G401 (cell line): ENCODE measurements at regions not wholly inside any gene's neighbourhood (a gene's known extent, or its start where the extent isn't known, plus 50 kb on each side); places are given as distances from the start of the nearest gene placed in this dataset.

Source experiments
- DNase-seq: peaks from one replicate; pipeline ENCODE4 v3.0.0-alpha.2; 2015; ENCODE audit warnings: low spot score
- in situ Hi-C: cut with HindIII; loops from 2 replicates; pipeline ENCODE4 v1.10.0; 2016; ENCODE audit warnings: low sequenced_read_pairs, mixed read lengths

DNA sequence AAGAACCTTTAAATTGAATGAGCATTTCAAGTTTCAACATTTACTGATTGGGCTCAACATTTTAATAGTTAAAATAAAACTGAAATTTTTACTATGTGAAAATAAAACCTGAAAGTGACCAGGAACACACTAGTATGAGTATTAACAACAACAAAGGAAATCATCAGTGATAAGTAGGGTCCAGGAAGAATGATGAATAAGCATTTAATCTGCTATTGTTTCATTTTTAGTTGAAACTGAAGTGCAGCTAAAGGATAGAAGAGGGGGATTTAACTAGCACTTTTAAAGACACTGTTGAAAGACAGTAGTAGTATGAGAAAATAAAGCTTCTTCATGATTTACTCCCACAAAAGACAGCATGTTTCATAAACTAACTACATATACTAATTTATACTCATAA, 250.9 kb upstream of the IPO5 start:
- in situ Hi-C loops = no loop called here
- DNase-seq = no peak

DNA sequence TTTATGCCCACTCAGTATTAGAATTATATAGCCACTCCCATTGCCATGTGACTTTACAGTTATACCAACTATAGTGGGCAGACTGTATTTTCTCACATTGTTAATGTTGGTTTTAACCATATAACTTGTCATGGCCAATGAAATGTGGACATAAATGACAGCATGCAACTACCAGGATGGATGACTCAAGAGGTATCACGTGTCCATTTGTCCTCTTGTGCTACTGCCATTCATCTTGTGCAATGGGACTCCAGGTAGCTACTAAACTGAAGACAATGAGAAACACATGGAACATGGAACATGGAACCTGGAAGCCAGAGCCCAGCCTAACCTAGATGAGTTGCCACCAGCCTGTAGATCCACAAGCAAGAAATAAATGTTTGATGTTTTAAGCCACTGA, 242.7 kb upstream of the IPO5 start:
- DNase-seq = no peak
- in situ Hi-C loops = no loop called here

DNA sequence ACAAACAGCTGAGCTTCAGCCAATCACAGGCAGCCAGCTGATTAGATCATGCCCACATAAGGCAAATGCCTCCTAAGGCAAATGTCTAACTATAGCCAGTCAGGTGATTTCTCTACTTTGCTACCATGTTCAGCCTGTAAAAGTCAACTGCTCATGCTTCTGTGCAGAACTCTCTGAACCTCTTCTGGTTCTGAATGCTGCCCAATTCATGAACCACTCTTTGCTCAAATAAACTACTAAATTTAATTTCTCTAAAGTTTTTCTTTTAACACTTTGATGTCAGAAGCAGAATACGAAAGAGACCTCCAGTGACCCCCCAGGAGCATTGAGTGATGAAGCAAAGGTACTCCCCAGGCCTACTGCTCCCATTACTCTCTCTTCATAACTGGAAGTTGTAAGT, 240.7 kb upstream of the IPO5 start:
- in situ Hi-C loops = no loop called here
- DNase-seq = no peak

DNA sequence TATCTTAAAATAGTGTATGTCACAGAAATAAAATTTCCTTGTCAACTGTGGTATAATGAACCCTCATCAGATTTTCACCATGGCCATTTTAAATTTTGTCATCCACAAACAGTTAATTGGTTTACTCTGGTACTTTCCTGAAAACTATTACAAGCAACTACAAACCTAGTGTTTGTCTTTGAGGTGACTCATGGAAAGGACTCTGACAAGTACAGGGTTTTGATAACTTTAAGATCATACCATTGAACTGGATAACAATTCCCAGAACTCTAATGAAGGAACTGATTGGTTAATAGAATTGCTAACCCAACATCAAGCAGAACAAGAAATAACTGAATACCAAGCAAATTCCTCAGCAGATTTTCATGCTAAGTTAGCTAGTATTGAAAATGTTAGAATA, 237.7 kb upstream of the IPO5 start:
- in situ Hi-C loops = no loop called here

DNA sequence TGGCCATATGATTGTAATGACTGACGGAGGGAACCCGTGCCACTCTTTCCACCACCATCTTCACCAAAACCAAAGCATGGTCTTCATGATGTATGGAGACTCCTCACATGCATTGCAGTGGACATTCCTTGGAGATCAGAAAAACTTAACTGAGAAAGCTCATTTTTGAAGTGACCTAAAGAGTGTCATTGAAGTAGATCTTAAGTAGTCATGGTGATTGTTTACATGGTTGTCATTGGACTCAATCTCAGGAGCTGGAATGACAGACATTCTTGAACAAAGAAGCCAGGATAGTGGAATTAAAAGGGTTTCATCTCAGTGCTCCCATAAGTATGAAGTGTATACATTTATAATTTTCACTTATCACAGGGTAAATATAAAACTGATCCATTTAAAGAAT, 236.7 kb upstream of the IPO5 start:
- in situ Hi-C loops = no loop called here

More for the DNA sequence above, 237.7 kb upstream of the IPO5 start:
- DNase-seq = no peak

DNA sequence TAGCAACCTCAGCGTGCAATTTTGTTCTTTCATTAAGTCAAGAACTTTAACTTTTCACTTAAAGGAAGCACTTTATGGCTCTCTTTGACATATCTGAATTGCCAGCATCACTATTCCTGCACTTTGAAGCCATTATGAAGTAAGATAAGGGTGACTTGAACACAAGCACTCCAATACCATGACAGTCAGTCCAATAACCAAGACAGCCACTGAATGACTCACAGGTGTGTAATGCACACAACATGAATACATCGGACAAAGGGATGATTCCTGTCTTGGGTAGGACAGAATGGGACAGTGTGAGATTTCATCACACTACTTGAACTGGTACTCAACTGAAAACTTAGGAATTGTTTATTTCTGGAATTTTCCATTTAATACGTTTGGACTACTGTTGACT, 233.7 kb upstream of the IPO5 start:
- in situ Hi-C loops = no loop called here
- no peak for DNase-seq

More for the DNA sequence above, 236.7 kb upstream of the IPO5 start:
- DNase-seq = no peak

DNA sequence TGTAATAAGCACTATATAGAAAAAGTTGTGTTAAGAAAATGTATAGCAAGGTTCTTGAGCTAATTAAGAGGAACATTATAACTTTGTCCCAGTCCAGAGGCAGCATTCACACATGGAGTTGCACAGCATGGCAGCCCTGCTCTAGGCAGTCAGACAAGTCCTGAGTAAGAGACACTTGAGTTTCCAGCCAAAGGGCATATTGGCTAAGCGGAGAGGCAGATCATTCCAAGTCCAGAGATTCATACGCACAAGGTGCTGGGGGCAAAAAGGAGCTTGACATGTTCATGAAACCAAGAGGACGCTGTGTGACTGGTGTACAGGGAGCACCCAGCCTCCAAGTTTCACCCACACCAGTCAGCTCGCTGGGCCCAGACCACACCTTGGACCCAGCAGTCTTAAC, 232.6 kb upstream of the IPO5 start:
- in situ Hi-C loops = no loop called here

DNA sequence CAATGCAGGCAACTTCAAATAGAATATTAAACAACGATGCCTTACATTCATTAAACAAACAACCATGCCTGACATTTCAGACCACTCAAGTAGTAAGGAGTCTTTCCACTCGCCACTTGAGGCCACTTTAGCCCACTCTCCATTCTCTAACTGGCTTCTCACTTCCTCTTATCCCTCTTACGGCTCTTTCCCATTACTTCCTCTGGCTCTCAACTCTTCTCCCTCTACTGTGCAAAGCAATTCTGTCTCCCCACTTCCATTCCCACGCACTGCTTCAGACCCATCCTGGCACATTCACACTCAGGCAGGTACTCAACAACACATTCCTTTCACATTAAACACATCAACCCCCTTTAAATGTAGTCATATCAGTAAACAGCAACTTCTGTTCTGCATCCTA, 229.8 kb upstream of the IPO5 start:
- DNase-seq = no peak
- in situ Hi-C loops = no loop called here

More for the DNA sequence above, 232.6 kb upstream of the IPO5 start:
- no peak for DNase-seq

DNA sequence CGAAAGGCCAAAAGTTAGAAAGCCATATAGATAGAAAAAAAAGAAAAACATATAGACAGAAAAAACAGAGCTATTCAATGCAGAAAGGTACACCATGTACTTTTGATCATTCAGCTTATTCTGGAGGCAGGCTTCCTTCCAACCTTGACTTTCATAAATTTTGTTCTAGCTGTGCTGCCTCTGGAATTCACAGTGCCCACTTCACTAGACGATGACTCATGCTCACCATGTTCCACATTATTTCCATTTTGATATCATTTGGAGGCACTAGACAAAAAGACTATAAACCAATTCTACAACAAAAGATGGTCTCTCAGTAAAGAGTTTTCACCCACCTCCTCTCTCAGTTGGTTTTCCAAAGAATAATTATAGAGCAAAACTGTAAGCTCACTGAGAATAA, 229.0 kb upstream of the IPO5 start:
- in situ Hi-C loops = no loop called here
- DNase-seq = no peak

DNA sequence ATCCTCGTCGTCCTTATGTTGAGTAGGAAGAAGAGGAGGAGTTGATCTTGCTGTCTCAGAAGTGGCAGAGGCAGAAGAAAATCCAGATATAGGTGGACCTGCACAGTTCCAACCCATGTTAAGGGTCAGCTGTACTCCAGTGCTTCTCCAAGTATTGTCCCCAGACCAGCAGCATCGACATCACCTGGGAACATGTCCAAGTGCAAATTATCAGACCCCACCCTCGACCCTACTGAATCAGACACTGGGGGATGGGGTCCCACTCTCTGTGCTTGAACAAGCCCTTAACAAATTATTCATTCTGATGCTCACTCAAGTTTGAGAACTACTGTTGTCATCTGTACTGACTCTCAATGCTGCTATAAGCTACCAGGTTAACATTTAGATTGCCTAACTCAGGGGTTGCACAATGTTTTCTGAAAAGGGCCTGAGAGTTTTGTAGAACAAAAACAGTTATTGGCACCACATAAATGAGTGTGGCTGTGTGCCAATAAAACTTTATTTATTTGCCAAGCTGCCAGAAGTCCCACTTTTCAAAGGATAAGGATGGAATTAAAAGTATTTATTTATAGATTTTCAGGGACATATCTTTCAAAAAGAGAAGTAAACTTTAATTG, 226.7 kb upstream of the IPO5 start:
- in situ Hi-C loops = no loop called here
- no peak for DNase-seq

DNA sequence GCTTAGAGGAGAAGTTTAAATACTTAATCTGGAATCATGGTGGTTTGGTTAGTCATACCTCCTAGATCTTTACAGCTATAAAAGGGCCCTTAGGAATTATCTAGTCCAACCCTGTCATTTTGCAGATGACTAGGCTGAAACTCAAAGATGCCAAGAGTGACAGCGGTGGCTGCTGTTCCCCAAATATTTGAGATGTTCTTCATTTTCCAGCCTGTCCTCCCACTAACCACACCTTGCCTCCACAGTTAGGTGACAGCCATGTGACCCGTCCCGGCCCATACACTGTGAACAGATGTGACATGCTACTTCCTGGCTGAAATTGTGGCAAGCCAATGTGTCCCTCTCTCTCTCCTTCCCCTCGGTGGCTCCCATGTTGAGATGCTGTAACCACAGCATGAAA, 225.5 kb upstream of the IPO5 start:
- DNase-seq = no peak
- in situ Hi-C loops = no loop called here

DNA sequence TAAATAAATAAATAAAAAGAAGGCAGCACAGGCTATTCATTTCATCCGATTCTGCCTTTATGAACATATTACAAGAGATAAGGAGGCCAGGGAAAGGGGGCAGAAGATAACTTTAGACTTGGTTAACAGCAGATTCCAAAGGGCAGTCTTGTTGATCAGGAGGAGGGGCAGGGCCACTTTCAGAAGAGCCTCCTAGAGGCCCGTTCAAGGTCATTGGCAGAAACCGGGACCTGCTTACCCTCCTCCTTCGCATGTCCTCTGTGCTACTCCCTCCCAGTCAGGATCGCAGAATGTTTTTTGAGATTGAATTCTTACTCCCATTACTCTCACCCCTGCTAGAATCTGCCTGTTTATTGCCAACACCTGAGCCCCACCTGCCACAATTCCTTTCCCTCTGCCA, 217.0 kb upstream of the IPO5 start:
- no peak for DNase-seq
- in situ Hi-C loops = no loop called here

DNA sequence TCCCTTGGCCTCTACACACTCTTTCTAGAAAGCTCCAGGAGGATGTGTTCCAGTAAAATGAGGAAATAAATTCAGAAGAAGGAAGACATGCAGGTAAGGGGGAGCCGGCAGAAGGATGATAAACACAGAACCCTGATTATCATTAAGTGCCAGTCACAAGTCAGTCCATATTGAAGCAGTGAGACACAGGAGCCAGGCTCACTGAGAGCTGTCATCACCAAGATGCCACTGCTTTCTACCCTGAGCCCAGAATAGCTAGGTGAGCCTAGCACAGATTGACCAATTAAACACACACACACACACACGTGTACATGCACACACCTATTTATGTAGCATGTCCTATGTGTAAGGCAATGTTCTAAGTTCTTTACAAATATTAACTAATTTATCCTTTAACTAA, 211.4 kb upstream of the IPO5 start:
- in situ Hi-C loops = no loop called here
- no peak for DNase-seq

DNA sequence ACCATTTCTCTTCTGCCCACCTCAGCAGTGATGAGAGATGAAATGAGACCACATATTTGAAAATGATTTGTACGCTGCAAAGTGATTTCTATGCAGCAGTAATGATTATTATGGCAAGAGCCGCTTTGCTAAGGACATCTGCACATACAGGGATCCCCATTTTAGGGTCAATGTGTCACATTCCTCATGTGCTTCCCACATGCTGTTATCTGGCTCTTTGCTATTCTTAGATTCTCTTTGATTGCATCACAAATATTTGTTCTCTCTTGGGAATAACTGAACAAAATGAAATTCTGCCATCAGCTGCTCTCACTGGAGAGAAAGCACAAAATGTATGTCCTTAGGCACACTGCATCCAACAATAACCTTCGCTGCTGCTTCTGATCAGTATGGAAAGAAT, 209.5 kb upstream of the IPO5 start:
- DNase-seq = no peak
- in situ Hi-C loops = no loop called here

DNA sequence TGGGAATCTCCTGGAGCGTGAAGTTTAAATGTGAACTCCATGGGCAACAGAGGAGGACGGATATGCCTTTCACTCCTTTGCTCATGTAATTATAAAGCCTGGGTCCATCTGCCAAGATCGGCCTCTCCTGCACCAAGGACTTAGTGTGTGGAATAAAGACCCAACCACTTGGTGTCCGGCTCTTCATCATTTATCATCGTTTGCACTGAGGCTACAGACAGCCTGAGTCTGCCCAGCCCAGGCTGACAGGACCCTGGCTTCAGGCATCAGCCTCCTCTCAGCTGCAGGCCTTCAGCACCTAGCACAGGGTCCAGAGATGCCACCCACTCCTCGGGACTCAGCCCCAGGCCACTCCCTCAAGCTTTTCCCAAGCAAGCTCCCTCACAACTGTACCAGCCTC, 206.8 kb upstream of the IPO5 start:
- DNase-seq = no peak
- in situ Hi-C loops = no loop called here

DNA sequence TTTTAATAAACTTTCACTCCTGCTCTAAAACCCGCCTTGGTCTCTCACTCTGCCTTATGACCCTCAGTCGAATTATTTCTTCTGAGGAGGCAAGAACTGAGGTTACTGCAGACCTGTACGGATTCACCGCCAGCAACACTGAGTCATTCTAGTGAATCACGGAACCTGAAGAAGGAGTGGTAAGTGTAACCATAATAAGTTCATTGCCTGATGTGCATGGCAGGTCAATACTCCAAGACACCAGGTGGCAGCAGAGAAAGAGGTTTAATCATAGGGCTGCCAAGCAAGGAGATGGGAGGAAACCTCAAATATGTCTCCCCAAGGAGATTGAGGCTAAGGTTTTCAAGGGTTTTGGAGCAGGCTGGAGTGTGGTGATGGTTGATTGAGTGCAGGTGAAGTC, 204.3 kb upstream of the IPO5 start:
- no peak for DNase-seq
- in situ Hi-C loops = no loop called here

DNA sequence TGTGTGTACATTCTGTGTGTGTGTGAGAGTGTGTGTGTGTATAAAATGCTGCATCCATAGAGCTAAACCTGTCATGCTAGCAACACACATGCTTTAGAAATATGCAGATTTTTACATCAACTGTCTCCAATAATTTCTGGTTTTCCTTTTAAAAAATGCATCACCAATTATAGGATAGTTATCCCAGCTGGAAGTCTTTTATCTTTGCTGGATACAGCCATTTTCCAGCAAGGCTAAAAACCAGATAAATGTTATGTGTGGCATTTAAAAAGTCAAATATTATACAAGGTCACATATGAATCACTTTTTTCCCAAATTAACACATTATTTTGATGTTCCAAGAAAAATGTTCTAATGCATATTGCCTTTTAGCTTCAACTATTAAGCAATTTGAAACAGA, 202.0 kb upstream of the IPO5 start:
- no peak for DNase-seq
- in situ Hi-C loops = no loop called here

DNA sequence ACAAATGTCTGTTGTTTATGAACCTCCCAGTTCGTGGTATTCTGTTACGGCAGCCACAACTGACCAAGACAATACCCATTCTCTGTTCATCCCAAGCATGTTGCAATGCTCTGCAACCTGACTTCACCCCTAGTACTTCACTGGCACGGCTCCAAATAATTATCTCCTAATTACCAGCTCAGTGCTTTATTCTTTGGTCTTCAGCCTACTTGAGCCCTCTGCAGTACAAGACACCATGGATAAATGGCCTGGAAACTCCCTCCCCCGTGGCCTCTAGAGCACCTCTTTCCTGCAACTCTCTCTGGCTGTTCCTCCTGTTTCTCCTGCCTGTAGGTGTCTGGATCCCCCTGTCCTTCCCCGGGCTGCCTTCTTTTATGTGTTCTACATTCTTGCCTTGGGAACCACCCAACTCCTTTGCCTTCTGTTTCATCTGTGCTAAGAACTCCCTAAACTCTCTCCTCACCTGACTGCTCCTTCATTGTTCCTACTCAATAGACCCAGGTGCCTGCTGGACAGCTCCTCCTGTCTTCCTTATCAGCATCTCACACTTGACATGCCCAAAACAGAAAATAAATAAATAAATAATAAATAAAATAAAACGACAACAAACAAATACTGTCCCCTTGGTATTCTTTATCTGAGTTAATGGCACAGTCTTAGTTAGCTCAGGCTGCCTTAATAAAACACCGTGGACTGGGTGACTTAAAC, 200.4 kb upstream of the IPO5 start:
- in situ Hi-C loops = no loop called here

DNA sequence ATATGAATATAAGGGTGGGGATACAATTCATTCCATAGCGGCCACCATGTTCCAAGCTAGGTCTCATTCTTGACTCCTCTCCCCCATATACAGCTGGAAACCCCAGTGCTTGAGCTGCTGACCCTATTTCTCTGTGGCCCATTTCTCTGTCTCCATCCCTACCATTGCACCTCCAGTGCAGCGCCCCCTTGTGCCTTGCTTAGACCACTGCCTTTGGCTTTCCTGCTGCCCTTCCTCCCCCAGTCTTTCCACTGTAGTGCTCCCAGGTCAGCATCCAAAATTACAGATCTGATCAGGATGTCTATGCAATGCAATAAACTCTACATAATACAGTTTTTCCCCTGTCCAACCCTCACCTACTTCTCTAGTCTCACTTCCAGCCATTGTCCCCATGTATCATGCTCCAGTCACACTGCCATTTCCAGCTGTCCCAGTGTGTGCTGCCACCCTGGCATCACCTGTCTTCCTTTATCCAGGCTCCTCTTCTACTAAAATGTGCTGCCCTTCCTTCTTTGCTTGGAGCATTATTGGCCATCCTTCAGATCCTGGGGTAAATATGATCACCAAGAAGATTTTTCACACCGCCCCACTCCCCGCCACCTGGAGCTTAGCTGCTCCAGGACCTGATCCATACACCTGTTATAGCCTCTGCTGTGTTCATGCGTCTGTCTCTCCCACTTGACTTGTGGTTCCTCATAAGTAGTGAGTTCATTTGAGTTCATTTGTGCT, 199.4 kb upstream of the IPO5 start:
- no peak for DNase-seq
- in situ Hi-C loops = no loop called here

More for the DNA sequence above, 200.4 kb upstream of the IPO5 start:
- no peak for DNase-seq

DNA sequence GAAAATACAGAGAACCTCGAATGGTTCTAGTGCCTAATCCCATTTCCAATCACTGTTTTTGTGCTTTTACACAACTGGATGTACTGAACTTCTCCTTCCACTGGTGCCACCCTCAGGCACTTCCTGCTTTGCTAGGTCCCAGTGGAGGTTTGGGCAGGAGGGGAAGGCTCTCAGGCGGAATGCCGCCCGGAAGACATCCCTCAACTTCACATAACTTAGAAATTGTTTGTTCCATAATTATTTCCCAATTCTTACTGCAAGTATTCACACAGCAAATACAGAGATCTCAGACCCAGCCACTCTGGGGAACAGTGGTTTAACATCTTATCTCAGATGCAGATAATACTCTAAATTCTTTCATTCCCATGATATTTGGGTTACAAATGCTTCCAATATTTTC, 195.7 kb upstream of the IPO5 start:
- no peak for DNase-seq
- in situ Hi-C loops = no loop called here

DNA sequence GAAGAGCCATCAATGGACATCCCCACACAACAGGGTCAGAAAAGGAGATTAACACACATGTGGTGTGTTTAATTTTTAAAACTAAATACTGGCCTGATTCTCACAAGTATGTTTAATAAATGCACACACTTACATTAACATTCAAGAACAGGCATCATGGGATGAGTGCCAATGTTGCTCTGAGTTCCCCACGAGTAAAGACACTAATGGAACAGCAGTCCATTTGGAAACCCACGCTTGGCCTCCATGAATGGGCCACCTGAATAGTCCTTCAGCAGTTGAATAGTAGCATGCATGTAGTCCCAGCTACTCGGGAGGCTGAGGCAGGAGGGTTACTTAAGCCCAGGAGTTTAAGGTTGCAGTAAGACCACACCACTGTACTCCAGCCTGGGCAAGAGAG, 195.2 kb upstream of the IPO5 start:
- DNase-seq = no peak
- in situ Hi-C loops = no loop called here
